Endodermal cell (in vitro differentiated cells): ENCODE measurements at regions not wholly inside any gene's neighbourhood (a gene's known extent, or its start where the extent isn't known, plus 50 kb on each side); places are given as distances from the start of the nearest gene placed in this dataset.

ENCODE experiments used
- DNase-seq: peaks from one replicate; pipeline ENCODE4 v3.0.0-alpha.2; 2017
- H3K27ac ChIP-seq: 2 replicates; pipeline ENCODE4 v1.5.1; 2013; ENCODE audit warnings: mild to moderate bottlenecking, low read depth, low read length, moderate library complexity
- H3K27me3 ChIP-seq: 2 replicates; pipeline ENCODE4 v1.6.1; 2013; ENCODE audit warnings: mild to moderate bottlenecking, low read length, moderate library complexity; ENCODE audit not compliant: insufficient read depth, control insufficient read depth, poor library complexity, severe bottlenecking
- H3K36me3 ChIP-seq: 2 replicates; pipeline ENCODE4 v1.7.0; 2013; ENCODE audit warnings: mild to moderate bottlenecking, low read length, moderate library complexity; ENCODE audit not compliant: control insufficient read depth, insufficient read depth
- H3K4me1 ChIP-seq: one replicate; pipeline ENCODE4 v1.7.0; 2013; ENCODE audit warnings: low read length; ENCODE audit not compliant: control insufficient read depth, insufficient read depth
- H3K4me3 ChIP-seq: 2 replicates; pipeline ENCODE4 v1.5.1; 2013; ENCODE audit warnings: mild to moderate bottlenecking, low read length, moderate library complexity
- H3K9ac ChIP-seq: 2 replicates; pipeline ENCODE4 v1.6.1; 2013; ENCODE audit warnings: mild to moderate bottlenecking, low read length, moderate library complexity; ENCODE audit not compliant: poor library complexity, severe bottlenecking; ENCODE audit errors: extremely low read depth
- H3K9me3 ChIP-seq: 2 replicates; pipeline ENCODE4 v1.6.1; 2013; ENCODE audit warnings: mild to moderate bottlenecking, low read length, moderate library complexity; ENCODE audit not compliant: control insufficient read depth
- H3K27ac Mint-ChIP-seq: 2 replicates; pipeline ENCODE4 v1.8.0; 2020; ENCODE audit warnings: mixed read lengths
- H3K27me3 Mint-ChIP-seq: 2 replicates; pipeline ENCODE4 v1.8.0; 2021; ENCODE audit warnings: mild to moderate bottlenecking, mixed read lengths; ENCODE audit not compliant: insufficient read depth
- H3K36me3 Mint-ChIP-seq: 2 replicates; pipeline ENCODE4 v1.8.0; 2020; ENCODE audit warnings: low read depth, mixed read lengths
- H3K4me1 Mint-ChIP-seq: 2 replicates; pipeline ENCODE4 v1.8.0; 2020; ENCODE audit warnings: mixed read lengths
- H3K4me3 Mint-ChIP-seq: 2 replicates; pipeline ENCODE4 v1.8.0; 2020; ENCODE audit warnings: mild to moderate bottlenecking, moderate library complexity, mixed read lengths
- H3K9me3 Mint-ChIP-seq: 2 replicates; pipeline ENCODE4 v1.8.0; 2020; ENCODE audit warnings: mild to moderate bottlenecking, mixed read lengths
- CTCF ChIP-seq: fragments of 200-600 bp; sonication (generic); conservative IDR thresholded peaks from 2 replicates; pipeline ENCODE4 v1.5.0; 2021; ENCODE audit warnings: antibody characterized with exemption, mild to moderate bottlenecking
- WGBS, 2 experiments: methylation state at CpG; one replicate each; pipeline versions ENCODE4 v1.1.5 to v1.1.7; 2013; ENCODE audit warnings: missing lambda C conversion rate in 2 of 2, mixed read lengths in 1 of 2; ENCODE audit not compliant: insufficient coverage in 1 of 2, insufficient read length in 1 of 2; 5-methylcytosine and 5-hydroxymethylcytosine counted together

- Mint-ChIP-seq H3K27ac (no peak overlapping the region), H3K36me3 (no peaks in the 10 kb centered on the region), H3K27me3 (peaks cover 64% of the 10 kb centered on the region), H3K4me1 (no peaks in the 10 kb centered on the region), H3K9me3 (peaks cover 12% of the 10 kb centered on the region), H3K4me3 (no peak overlapping the region)
- Histone ChIP-seq H3K4me3 (no peak overlapping the region), H3K27ac (no peak overlapping the region), H3K9ac (no peak overlapping the region), H3K27me3 (no peaks in the 10 kb centered on the region), H3K36me3 (no peaks in the 10 kb centered on the region), H3K9me3 (no peaks in the 10 kb centered on the region), H3K4me1 (no peaks in the 10 kb centered on the region)
- no peak for DNase-seq
- 95% methylated on average over 4 of the region's 4 CpGs; no CpG with 5 or more reads in 1 of the 2 experiments for WGBS, 2 experiments
- no peak for TF ChIP-seq CTCF
These were observed 208.4 kb downstream of the INSIG2 start for GRCh38 chr2:118296663-118297062.

GRCh38 chr2:118295592-118296390, 207.5 kb downstream of the INSIG2 start:
- Histone ChIP-seq H3K4me3 (no peak overlapping the region), H3K4me1 (no peaks in the 10 kb centered on the region), H3K27me3 (peaks cover 5% of the 10 kb centered on the region), H3K9ac (no peak overlapping the region), H3K36me3 (no peaks in the 10 kb centered on the region), H3K9me3 (no peaks in the 10 kb centered on the region), H3K27ac (no peak overlapping the region)
- H3K36me3 Mint-ChIP-seq = no peaks in the 10 kb centered on the region
- no peak for DNase-seq
- H3K27ac Mint-ChIP-seq = no peak overlapping the region
- peaks cover 12% of the 10 kb centered on the region for H3K9me3 Mint-ChIP-seq
- H3K27me3 Mint-ChIP-seq = peaks cover 64% of the 10 kb centered on the region
- no peak overlapping the region for H3K4me3 Mint-ChIP-seq
- H3K4me1 Mint-ChIP-seq = no peaks in the 10 kb centered on the region
- 88 to 92% methylated on average over 5 to 9 of the region's 9 CpGs for WGBS, 2 experiments
- TF ChIP-seq CTCF = no peak

- Histone ChIP-seq H3K9ac (no peak overlapping the region), H3K4me3 (no peak overlapping the region), H3K27me3 (peaks cover 14% of the 10 kb centered on the region), H3K36me3 (no peaks in the 10 kb centered on the region), H3K27ac (no peak overlapping the region), H3K9me3 (no peaks in the 10 kb centered on the region), H3K4me1 (no peaks in the 10 kb centered on the region)
- Mint-ChIP-seq H3K27me3 (peaks cover 69% of the 10 kb centered on the region), H3K9me3 (peaks cover 12% of the 10 kb centered on the region), H3K27ac (no peak overlapping the region), H3K4me3 (no peak overlapping the region), H3K4me1 (no peaks in the 10 kb centered on the region), H3K36me3 (no peaks in the 10 kb centered on the region)
- WGBS, 2 experiments = 100% methylated on average over 1 of the region's 1 CpG
- no peak for TF ChIP-seq CTCF
- DNase-seq = no peak
These were observed 205.8 kb downstream of the INSIG2 start for GRCh38 chr2:118294063-118294462.
